GM12874 (cell line): ENCODE measurements at regions not wholly inside any gene's neighbourhood (a gene's known extent, or its start where the extent isn't known, plus 50 kb on each side); places are given as distances from the start of the nearest gene placed in this dataset.

Experiments
- TF ChIP-seq, protein P1 (sequence below): IDR thresholded peaks from 2 replicates; pipeline ENCODE4 v1.5.1; 2011; ENCODE audit warnings: low read depth, mild to moderate bottlenecking, control low read depth, low read length, moderate library complexity; ENCODE audit not compliant: insufficient read depth

DNA sequence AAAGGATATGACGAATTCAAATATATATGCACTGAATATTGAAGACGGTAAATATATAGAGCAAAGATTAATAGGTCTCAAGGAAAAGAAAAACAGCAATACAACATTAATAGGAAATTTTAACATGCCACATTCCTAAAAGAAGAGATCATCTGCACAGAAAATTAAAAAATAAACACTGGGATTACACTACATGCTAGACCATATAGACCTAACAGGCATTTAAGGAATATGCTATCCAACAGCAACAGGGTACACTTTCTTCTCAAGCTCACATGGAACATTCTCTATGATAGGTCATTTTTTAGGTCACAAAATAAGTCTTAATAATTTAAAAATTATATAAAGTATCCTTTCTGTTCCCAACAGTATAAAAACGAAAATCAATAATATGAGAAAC, 1038.3 kb downstream of the KCNT2 start:
- TF ChIP-seq, protein P1, sequence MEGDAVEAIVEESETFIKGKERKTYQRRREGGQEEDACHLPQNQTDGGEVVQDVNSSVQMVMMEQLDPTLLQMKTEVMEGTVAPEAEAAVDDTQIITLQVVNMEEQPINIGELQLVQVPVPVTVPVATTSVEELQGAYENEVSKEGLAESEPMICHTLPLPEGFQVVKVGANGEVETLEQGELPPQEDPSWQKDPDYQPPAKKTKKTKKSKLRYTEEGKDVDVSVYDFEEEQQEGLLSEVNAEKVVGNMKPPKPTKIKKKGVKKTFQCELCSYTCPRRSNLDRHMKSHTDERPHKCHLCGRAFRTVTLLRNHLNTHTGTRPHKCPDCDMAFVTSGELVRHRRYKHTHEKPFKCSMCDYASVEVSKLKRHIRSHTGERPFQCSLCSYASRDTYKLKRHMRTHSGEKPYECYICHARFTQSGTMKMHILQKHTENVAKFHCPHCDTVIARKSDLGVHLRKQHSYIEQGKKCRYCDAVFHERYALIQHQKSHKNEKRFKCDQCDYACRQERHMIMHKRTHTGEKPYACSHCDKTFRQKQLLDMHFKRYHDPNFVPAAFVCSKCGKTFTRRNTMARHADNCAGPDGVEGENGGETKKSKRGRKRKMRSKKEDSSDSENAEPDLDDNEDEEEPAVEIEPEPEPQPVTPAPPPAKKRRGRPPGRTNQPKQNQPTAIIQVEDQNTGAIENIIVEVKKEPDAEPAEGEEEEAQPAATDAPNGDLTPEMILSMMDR: no peak

DNA sequence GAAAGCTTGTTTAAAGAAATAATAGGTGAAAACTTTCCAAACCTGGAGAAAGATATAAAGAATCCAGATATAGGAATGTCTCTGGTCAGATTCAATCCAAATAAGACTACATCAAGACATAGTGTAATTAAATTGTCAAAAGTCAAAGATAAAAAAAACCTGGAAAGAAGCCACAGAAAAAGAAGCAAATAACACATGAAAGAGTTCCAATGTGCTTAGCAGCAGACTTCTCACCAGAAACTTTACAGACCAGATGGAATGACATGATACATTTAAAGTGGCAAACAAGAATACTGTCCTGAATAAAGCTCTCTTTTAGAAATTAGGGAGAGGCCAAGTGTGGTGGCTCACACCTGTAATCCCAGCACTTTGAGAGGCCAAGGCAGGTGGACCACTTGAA, 1039.9 kb downstream of the KCNT2 start:
- TF ChIP-seq, protein P1: no peak

DNA sequence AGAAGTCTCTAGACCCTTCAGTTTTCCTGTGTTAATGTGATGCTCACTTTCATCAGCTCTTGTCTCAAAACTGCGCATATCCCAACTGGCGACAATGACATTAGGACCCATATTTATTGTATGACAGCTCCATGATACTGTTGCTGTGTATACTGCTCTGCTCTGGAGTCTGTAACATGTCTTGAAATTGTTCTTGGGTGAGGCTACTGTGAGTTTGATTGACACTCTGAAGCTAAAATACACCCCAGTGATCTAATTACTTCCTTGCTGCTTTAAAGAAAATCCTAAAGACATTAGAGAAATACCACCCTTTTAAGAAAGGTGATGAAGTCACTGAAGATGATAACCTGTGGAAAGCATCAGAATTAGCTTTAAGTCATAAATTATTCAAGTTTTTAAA, 1046.2 kb downstream of the KCNT2 start:
- TF ChIP-seq, protein P1: no peak

DNA sequence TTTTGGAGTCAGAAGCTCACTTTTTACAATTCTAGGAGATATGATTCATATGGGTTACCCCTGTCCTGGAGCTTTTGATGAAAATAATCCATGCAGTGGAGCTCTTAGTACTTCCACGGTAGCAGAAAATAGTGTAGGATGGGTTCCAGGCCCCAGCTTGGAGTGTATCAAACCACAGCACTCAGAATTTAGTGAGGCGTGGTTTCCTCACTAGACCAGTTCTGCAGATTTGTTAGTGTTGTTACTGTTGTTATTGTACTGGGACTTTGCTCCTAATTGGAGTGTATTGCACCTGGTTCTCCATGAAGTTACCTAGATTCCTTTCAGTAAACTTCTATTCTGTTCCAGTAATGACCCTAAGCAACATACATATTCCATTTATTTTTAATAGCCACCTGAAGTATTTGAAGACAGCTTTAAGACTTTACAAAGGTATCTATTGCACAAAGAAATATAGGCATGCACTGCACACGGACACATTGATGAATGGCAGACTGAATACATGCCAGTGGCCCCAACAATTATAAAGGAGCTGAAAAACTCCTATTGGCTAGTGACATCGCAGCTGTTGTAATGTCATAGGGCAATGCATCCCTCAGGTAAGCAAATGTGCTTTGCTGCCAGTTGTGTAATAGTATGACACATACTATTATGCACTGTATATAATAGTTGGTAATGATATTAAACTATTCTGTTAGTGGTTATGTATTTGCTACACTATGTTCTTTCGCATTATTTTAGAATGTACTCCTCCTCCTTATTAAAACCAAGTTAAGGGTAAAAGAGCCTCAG, 1058.0 kb downstream of the KCNT2 start:
- TF ChIP-seq, protein P1: no peak

DNA sequence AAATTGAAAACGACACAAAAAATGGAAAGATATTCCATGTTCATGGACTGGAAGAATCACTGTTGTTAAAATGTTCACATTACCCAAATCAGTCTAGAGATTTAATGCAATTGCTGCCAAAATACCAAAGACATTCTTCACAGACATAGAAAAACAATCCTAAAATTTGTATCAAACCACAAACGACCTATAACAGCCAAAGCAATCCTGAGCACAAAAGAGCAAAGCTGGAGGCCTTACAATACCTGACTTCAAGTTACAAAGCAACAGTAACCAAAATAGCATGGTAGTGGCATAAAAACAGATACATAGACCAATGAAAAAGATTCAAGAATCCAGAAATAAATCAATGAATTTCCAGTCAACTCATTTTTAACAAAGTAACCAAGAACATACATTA, 1077.3 kb downstream of the KCNT2 start:
- TF ChIP-seq, protein P1: no peak

DNA sequence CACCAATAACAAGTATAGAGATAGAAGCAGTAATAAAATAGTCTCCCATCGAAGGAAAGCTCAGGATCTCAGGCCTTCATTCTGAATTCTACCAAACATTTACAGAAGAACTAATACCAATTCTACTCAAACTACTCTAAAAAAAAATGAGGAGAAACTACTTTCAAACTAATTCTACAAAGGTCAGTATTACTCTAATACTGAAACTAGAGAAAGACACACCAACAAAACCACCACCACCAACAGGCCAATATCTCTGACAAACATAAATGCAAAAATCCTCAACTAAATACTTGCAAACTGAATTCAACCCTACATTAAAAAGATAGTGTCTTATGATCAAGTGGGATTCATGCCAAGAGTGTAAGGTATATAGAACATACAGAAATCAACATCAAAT, 1078.4 kb downstream of the KCNT2 start:
- TF ChIP-seq, protein P1: no peak

DNA sequence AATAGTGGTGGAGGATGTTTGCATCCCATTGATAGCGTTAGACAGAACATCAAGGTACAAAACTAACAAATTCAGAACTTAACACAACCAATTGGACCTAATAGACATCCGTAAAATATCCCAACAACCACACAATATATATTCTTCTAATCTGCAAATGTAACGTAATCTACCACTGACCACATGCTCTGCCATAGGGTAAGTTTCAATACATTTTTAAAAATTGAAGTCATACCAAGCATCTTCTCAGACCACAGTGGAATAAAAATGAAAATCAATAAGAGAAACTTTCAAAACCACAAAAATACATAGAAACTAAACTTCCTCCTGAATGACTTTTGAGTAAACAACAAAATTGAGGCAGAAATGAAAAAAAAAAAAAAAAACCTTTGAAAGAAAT, 1087.5 kb downstream of the KCNT2 start:
- TF ChIP-seq, protein P1: no peak
